ENCODE measurements at regions not wholly inside any gene's neighbourhood (a gene's known extent, or its start where the extent isn't known, plus 50 kb on each side); places are given as distances from the start of the nearest gene placed in this dataset.

DNA sequence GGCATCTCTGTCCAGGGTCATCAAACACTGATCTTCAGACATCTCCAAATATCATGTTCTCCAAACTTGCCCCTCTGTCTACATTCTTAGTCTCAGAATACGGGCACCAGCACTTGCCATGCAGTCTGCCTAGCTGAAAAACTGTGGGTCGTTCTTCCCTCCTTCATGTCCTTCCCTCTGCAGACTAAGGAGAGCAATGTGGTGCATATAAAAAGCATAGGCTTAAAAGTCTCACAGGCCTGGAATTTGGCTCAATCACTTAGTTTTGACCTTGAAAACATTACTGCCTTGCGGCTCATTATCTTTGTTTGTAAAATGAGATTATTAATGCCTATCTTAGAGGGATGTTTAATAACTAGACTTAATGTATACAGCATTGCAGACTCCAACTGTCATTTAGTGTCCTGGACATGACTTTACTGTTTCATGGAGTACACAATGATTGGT lies 362.8 kb downstream of the NPR3 start:
- intact Hi-C loops (cut with DNase I; ENCODE audit: low total_unique reads), result no loop called here
- DNase-seq, result no peak

DNA sequence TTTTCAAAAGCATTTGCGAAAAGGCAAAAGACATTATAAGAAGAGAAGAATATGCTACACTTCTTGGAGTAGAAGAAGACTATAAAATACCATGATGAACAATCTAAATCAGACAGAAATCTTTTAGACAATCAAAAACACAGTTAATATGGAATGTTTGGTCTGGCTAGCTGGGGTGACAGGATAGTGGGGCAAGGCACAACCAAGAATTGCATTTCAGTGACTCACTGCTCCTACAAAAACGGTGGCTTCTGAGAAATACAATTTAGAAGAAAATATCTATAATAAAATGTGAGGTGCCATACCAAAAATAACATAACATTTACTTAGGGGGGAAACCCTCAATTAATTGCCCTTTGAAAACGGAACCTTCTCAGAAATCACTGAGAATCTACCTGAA lies 363.4 kb downstream of the NPR3 start:
- intact Hi-C loops (cut with DNase I; ENCODE audit: low total_unique reads), result no loop called here
- Histone ChIP-seq H3K36me3 (no peaks in the 10 kb centered on the region), H3K27ac (no peak overlapping the region), H3K4me3 (no peak overlapping the region), H3K9me3 (no peaks in the 10 kb centered on the region), H3K4me1 (peaks cover 0 to 13% (median 0%) of the 10 kb centered on the region in 4 donors), H3K27me3 (no peaks in the 10 kb centered on the region)
- no peak for DNase-seq
- TF ChIP-seq, protein P1, sequence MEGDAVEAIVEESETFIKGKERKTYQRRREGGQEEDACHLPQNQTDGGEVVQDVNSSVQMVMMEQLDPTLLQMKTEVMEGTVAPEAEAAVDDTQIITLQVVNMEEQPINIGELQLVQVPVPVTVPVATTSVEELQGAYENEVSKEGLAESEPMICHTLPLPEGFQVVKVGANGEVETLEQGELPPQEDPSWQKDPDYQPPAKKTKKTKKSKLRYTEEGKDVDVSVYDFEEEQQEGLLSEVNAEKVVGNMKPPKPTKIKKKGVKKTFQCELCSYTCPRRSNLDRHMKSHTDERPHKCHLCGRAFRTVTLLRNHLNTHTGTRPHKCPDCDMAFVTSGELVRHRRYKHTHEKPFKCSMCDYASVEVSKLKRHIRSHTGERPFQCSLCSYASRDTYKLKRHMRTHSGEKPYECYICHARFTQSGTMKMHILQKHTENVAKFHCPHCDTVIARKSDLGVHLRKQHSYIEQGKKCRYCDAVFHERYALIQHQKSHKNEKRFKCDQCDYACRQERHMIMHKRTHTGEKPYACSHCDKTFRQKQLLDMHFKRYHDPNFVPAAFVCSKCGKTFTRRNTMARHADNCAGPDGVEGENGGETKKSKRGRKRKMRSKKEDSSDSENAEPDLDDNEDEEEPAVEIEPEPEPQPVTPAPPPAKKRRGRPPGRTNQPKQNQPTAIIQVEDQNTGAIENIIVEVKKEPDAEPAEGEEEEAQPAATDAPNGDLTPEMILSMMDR (IDR thresholded peaks at IDR 0.05), result no peak

More for the DNA sequence above, 362.8 kb downstream of the NPR3 start:
- H3K27me3 ChIP-seq, result no peaks in the 10 kb centered on the region
- no peak overlapping the region for H3K4me3 ChIP-seq
- H3K9me3 ChIP-seq, result no peaks in the 10 kb centered on the region
- H3K36me3 ChIP-seq, result no peaks in the 10 kb centered on the region
- peaks cover 0 to 13% (median 0%) of the 10 kb centered on the region in 4 donors for H3K4me1 ChIP-seq
- H3K27ac ChIP-seq, result no peak overlapping the region
- TF ChIP-seq, protein P1 (IDR thresholded peaks at IDR 0.05), result no peak

DNA sequence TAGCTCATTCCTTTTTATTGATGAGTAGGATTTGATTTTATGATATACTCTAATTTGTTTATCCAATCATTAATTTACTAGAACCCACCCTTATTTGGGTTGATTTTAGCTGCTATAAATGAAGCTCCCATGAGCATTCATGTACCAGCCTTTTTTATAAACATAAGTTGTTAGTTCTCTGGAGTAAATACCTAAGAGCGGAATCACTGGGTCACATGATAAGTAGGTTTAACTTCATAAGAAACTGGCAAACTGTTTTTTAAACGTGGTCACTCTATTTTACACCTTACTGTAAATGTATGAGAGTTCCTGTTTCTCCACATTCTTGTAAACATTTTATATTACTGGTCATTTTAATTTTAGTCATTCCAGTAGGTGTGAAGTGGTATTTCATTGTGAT lies 364.6 kb downstream of the NPR3 start:
- Histone ChIP-seq H3K9me3 (no peaks in the 10 kb centered on the region), H3K27ac (no peak overlapping the region), H3K4me1 (peaks cover 0 to 13% (median 0%) of the 10 kb centered on the region in 4 donors), H3K36me3 (no peaks in the 10 kb centered on the region), H3K27me3 (no peaks in the 10 kb centered on the region), H3K4me3 (no peak overlapping the region)
- intact Hi-C loops (cut with DNase I; ENCODE audit: low total_unique reads), result no loop called here
- DNase-seq, result no peak
- TF ChIP-seq, protein P1 (IDR thresholded peaks at IDR 0.05), result no peak

DNA sequence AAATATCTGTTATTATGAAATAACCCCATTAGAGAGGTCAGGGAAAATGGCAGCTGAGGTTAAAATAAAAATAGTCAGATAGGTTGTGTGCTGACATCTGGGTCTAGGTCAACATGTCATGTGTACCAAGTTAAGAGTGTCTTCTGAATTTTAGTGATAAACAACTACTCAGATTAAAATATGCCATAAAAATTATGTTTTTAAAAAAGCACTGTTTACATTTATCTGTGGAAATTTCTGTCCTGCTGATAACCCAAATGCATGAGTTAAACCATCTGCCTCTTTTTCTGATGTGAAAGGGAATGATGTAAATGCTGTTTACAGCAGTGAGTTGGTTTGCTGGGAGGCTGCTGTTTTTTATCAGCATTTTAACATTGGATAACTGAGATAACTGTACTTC lies 361.2 kb upstream of the TARS1 start:
- TF ChIP-seq, protein P1 (IDR thresholded peaks at IDR 0.05), result no peak
- no peak for DNase-seq
- H3K36me3 ChIP-seq, result no peaks in the 10 kb centered on the region
- H3K4me1 ChIP-seq, result peaks cover 0 to 10% (median 0%) of the 10 kb centered on the region in 4 donors
- H3K27me3 ChIP-seq, result no peaks in the 10 kb centered on the region
- no peak overlapping the region for H3K4me3 ChIP-seq
- intact Hi-C loops (cut with DNase I; ENCODE audit: low total_unique reads), result no loop called here
- H3K9me3 ChIP-seq, result no peaks in the 10 kb centered on the region
- no peak overlapping the region for H3K27ac ChIP-seq

DNA sequence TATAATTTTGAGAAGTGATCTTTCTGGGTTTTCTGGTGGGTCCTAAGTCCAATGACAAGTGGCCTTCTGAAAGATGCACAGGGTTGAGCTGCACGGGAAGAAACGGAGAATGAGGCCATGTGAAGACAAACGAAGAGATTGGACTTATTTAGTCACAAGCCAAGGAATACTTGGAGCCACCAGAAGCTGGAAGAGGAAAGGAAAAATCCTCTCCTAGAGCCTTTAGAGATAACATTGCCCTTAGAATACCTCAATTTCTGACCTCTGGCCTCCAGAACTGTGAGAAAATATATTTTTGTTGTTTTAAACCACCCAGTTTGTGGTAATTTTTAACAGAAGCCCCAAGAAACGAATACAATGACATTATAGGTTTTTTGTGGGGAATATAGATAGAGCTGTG lies 360.5 kb upstream of the TARS1 start:
- Histone ChIP-seq H3K4me3 (no peak overlapping the region), H3K27me3 (no peaks in the 10 kb centered on the region), H3K4me1 (peaks cover 0 to 2% (median 0%) of the 10 kb centered on the region in 4 donors), H3K9me3 (no peaks in the 10 kb centered on the region), H3K36me3 (no peaks in the 10 kb centered on the region), H3K27ac (no peak overlapping the region)
- no peak for DNase-seq
- TF ChIP-seq, protein P1 (IDR thresholded peaks at IDR 0.05), result no peak
- intact Hi-C loops (cut with DNase I; ENCODE audit: low total_unique reads), result no loop called here

DNA sequence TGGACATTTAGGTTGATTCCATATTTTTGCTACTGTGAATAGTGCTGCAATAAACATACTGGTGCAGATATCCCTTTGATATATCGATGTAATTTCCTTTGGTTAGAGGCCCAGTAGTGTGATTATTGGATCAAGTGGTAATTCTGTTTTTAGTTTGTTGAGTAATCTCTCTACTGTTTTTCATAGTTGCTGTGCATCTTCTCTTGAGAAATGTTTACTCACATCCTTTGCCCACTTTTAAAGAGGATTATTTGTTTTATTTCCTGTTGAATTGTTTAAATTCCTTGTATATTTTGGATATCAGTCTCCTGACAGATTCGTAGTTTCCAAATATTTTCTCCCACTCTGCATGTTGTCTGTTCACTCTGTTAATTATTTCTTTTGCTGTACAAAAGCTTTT lies 352.6 kb upstream of the TARS1 start:
- Histone ChIP-seq H3K27ac (no peak overlapping the region), H3K27me3 (no peaks in the 10 kb centered on the region), H3K4me1 (peaks cover 0 to 13% (median 0%) of the 10 kb centered on the region in 4 donors), H3K4me3 (no peak overlapping the region), H3K9me3 (no peaks in the 10 kb centered on the region), H3K36me3 (no peaks in the 10 kb centered on the region)
- TF ChIP-seq, protein P1 (IDR thresholded peaks at IDR 0.05), result no peak
- intact Hi-C loops (cut with DNase I; ENCODE audit: low total_unique reads), result no loop called here
- DNase-seq, result no peak
